ENCODE measurements at regions not wholly inside any gene's neighbourhood (a gene's known extent, or its start where the extent isn't known, plus 50 kb on each side); places are given as distances from the start of the nearest gene placed in this dataset.

DNA sequence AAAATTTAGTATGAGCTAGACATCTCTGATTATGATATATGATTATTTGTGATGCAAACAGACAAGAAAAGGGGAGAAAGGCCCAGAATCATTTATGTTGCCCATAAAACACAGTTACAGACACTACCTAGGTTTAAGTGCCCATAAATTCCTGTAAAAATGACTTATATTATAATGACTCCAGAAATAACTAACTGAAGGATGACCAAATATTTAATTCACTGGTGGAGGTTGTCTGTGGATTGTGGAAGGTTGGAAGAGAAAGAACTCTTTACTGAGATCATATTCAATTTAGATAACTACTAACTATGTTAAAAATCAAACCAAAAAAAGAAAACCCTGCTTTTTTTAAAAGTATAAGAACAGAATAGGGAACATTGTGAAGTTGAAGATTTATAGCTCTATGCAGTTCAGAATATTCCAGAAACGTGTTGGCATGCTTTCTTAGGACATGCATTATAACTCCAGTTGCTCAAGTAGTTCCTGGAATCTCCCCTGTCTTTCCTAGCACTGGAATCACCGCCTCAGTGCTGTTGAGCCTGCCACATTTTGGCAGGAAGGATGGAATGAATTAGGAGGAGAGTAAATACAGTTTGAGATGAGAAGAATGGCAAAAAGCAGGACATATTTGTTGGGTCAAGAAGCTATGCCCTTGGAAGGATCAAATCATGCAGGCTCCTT is 72.0 kb upstream of the PAPPA start:
- CTCF ChIA-PET, result no interaction called here
- no peak overlapping the region for H3K9ac ChIP-seq
- no peak for TF ChIP-seq ZBTB33 (IDR thresholded peaks at IDR 0.05; ENCODE audit: borderline replicate concordance, low read depth)
- no peak for TF ChIP-seq RFX5 (IDR thresholded peaks at IDR 0.05; ENCODE audit: low read length)
- TF ChIP-seq GATA2 (CRISPR knock-in tag; IDR thresholded peaks at IDR 0.05), result no peak
- TF ChIP-seq YY1 (IDR thresholded peaks at IDR 0.05; ENCODE audit: low read depth), result no peak
- no peak for TF ChIP-seq RXRA (IDR thresholded peaks at IDR 0.05; ENCODE audit: borderline replicate concordance, low read depth)
- TF ChIP-seq RCOR1 (IDR thresholded peaks at IDR 0.05; ENCODE audit: low read length), result no peak
- no peak for TF ChIP-seq MXI1 (IDR thresholded peaks at IDR 0.05; ENCODE audit: low read depth, low read length)
- TF ChIP-seq SMC3 (IDR thresholded peaks at IDR 0.05; ENCODE audit: low read depth, low read length), result no peak
- no peak for TF ChIP-seq CHD2 (IDR thresholded peaks at IDR 0.05; ENCODE audit: low read length, partially characterized antibody)
- TF ChIP-seq POLR2AphosphoS5 (IDR thresholded peaks at IDR 0.05; ENCODE audit: low read depth, low read length), result no peak
- no peak for TF ChIP-seq EP300 (IDR thresholded peaks at IDR 0.05; ENCODE audit: borderline replicate concordance in 1 of 2, low read depth in 1 of 2, low read length in 1 of 2)
- TF ChIP-seq JUND (IDR thresholded peaks at IDR 0.05), result no peak
- TF ChIP-seq FOXM1 (IDR thresholded peaks at IDR 0.05; ENCODE audit: low read depth), result no peak
- no peak for TF ChIP-seq TAF1 (IDR thresholded peaks at IDR 0.05; ENCODE audit: borderline replicate concordance, low read depth, low read length)
- H2AFZ ChIP-seq (ENCODE audit: low read depth), result no peak overlapping the region
- 50% methylated on average over 2 of the region's 2 CpGs for WGBS (ENCODE audit: low lambda C conversion rate)
- H3K9me2 ChIP-seq, result no peaks in the 10 kb centered on the region
- no peak overlapping the region for H3K4me2 ChIP-seq
- H3F3A ChIP-seq (replicated peaks; ENCODE audit: insufficient read depth), result no peaks in the 10 kb centered on the region
- H3K9me3 ChIP-seq, result no peaks in the 10 kb centered on the region
- H3K79me2 ChIP-seq (ENCODE audit: insufficient read depth), result no peaks in the 10 kb centered on the region
- H4K20me1 ChIP-seq (ENCODE audit: insufficient read depth), result no peaks in the 10 kb centered on the region
- no peaks in the 10 kb centered on the region for H3K4me1 ChIP-seq (ENCODE audit: control insufficient read depth in 1 of 2, insufficient read depth in 2 of 2, low read depth in 1 of 2, low read length in 1 of 2)
- POLR2A ChIA-PET, result no interaction called here
- H3K27me3 ChIP-seq (ENCODE audit: insufficient read depth), result no peaks in the 10 kb centered on the region
- H3K4me3 ChIP-seq (ENCODE audit: low read depth in 2 of 2, low read length in 1 of 2), result no peak overlapping the region
- H3K36me3 ChIP-seq (replicated peaks in 1 of 2; ENCODE audit: control insufficient read depth in 1 of 2, insufficient read depth in 2 of 2, low read length in 1 of 2), result no peaks in the 10 kb centered on the region
- H3K27ac ChIP-seq (ENCODE audit: low read depth in 2 of 2, low read length in 1 of 2), result no peak overlapping the region
- no peak for DNase-seq

DNA sequence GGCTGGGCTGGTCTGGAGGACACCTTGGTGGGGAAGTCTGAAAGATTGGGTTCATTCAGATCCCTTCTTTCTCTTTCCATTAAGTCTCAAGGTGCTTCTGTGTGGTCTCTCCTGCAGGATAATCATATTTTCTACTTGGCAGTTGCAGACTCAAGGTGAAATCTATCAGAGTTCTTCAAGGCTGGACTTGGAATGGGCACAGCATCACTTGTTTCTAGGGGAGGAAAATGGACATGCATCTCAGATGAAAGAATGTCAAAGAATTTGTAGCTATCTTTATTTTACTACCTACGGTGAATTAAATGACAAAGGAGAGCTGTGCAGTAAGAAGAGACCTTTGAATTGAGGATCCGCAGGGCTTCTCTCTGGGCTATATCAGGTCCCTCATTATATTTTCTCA is 69.8 kb upstream of the PAPPA start:
- ChIA-PET CTCF (interaction anchor here (0.7 kb wide), 1 partner anchor 472 kb away, joined by 3 read pairs; no protein-coding TSS in a partner anchor), POLR2A (no interaction called here)
- 88% methylated on average over 2 of the region's 2 CpGs for WGBS (ENCODE audit: low lambda C conversion rate)
- Histone ChIP-seq H4K20me1 (ENCODE audit: insufficient read depth) (no peaks in the 10 kb centered on the region), H3K4me1 (ENCODE audit: control insufficient read depth in 1 of 2, insufficient read depth in 2 of 2, low read depth in 1 of 2, low read length in 1 of 2) (peaks cover 0 to 4% of the 10 kb centered on the region in 2 experiments; a peak in 3 of 4 replicates), H3K9me2 (no peaks in the 10 kb centered on the region), H3K27me3 (ENCODE audit: insufficient read depth) (no peaks in the 10 kb centered on the region), H3F3A (replicated peaks; ENCODE audit: insufficient read depth) (no peaks in the 10 kb centered on the region), H3K4me3 (ENCODE audit: low read depth in 2 of 2, low read length in 1 of 2) (no peak overlapping the region), H3K79me2 (ENCODE audit: insufficient read depth) (no peaks in the 10 kb centered on the region), H2AFZ (ENCODE audit: low read depth) (no peak overlapping the region), H3K4me2 (no peak overlapping the region), H3K27ac (ENCODE audit: low read depth in 2 of 2, low read length in 1 of 2) (no peak overlapping the region), H3K36me3 (replicated peaks in 1 of 2; ENCODE audit: control insufficient read depth in 1 of 2, insufficient read depth in 2 of 2, low read length in 1 of 2) (no peaks in the 10 kb centered on the region), H3K9ac (no peak overlapping the region), H3K9me3 (no peaks in the 10 kb centered on the region)
- no peak for DNase-seq
- TF ChIP-seq ZBTB33 (IDR thresholded peaks at IDR 0.05; ENCODE audit: borderline replicate concordance, low read depth), result no peak
- TF ChIP-seq RFX5 (IDR thresholded peaks at IDR 0.05; ENCODE audit: low read length), result 0 out of 2 replicates have a peak, but pooled peaks have one; percentile 19
- no peak for TF ChIP-seq RAD21 (IDR thresholded peaks at IDR 0.05; ENCODE audit: low read length)
- TF ChIP-seq YY1 (IDR thresholded peaks at IDR 0.05; ENCODE audit: low read depth), result no peak

Measured in SK-N-SH (cell line).